OCI-LY7 (cell line): ENCODE measurements at regions not wholly inside any gene's neighbourhood (a gene's known extent, or its start where the extent isn't known, plus 50 kb on each side); places are given as distances from the start of the nearest gene placed in this dataset.

Experiments used
- BruUV-seq: library from RNA; stranded (reverse); fragments of 400-500 nt; replicated peaks from 2 replicates; lab custom pipeline; 2021; lab: Mats Ljungman, UMichigan
- CTCF ChIA-PET: fragments of 300-600 bp; sonication (Branson Sonifier 250); formaldehyde crosslinking; loops from one replicate; lab custom pipeline; 2022; ENCODE audit warnings: antibody characterized with exemption; ENCODE audit not compliant: unreplicated experiment; lab: Charles Lee
- POLR2A ChIA-PET: fragments of 300-600 bp; sonication (Branson Sonifier 250); formaldehyde crosslinking; loops from one replicate; lab custom pipeline; 2022; ENCODE audit warnings: antibody characterized with exemption; lab: Charles Lee
- DNase-seq: peaks from one replicate; pipeline ENCODE4 v3.0.0-alpha.2; 2015; ENCODE audit warnings: low spot score
- H2AFZ ChIP-seq: fragments of 200-600 bp; sonication (generic), shearing (Covaris generic); 2 replicates; pipeline ENCODE4 v1.6.1; 2014; ENCODE audit warnings: mild to moderate bottlenecking, antibody characterized with exemption, low read length, moderate library complexity
- H3K27ac ChIP-seq: fragments of 200-600 bp; sonication (generic); 2 replicates; pipeline ENCODE4 v1.5.1; 2014; ENCODE audit warnings: mixed run types, low read depth, mild to moderate bottlenecking, moderate library complexity, low read length, inconsistent platforms; ENCODE audit not compliant: poor library complexity, severe bottlenecking
- H3K36me3 ChIP-seq: fragments of 200-600 bp; sonication (generic); 2 replicates; pipeline ENCODE4 v1.6.1; 2014; ENCODE audit warnings: mild to moderate bottlenecking, antibody characterized with exemption, low read length, moderate library complexity, mixed read lengths; ENCODE audit not compliant: insufficient read depth
- H3K4me1 ChIP-seq: fragments of 200-600 bp; sonication (generic); 2 replicates; pipeline ENCODE4 v1.5.1; 2014; ENCODE audit warnings: mild to moderate bottlenecking, low read length; ENCODE audit not compliant: insufficient read depth, poor library complexity, severe bottlenecking
- H3K4me2 ChIP-seq: fragments of 200-600 bp; sonication (generic); 2 replicates; pipeline ENCODE4 v1.6.1; 2014; ENCODE audit warnings: mild to moderate bottlenecking, low read length
- H3K4me3 ChIP-seq: fragments of 200-600 bp; sonication (generic); 2 replicates; pipeline ENCODE4 v1.5.1; 2014; ENCODE audit warnings: mild to moderate bottlenecking, low read depth, low read length; ENCODE audit not compliant: poor library complexity, severe bottlenecking
- H3K79me2 ChIP-seq: fragments of 200-600 bp; sonication (generic); 2 replicates; pipeline ENCODE4 v1.6.1; 2016; ENCODE audit warnings: low read depth, mild to moderate bottlenecking, low read length, moderate library complexity, mixed read lengths; ENCODE audit not compliant: insufficient read depth
- H3K9me2 ChIP-seq: fragments of 200-600 bp; sonication (generic); 2 replicates; pipeline ENCODE4 v1.6.1; 2016; ENCODE audit warnings: mild to moderate bottlenecking, low read length, mixed read lengths; ENCODE audit not compliant: insufficient read depth
- H3K9me3 ChIP-seq: fragments of 200-600 bp; sonication (generic); 2 replicates; pipeline ENCODE4 v1.6.1; 2014; ENCODE audit warnings: mild to moderate bottlenecking, mixed run types, low read length, mixed read lengths
- H4K20me1 ChIP-seq: fragments of 200-600 bp; sonication (generic); 2 replicates; pipeline ENCODE4 v1.6.1; 2014; ENCODE audit warnings: mild to moderate bottlenecking, antibody characterized with exemption, low read length, moderate library complexity, mixed read lengths; ENCODE audit not compliant: insufficient read depth
- EZH2phosphoT487 ChIP-seq: fragments of 200-600 bp; sonication (generic); IDR thresholded peaks from 2 replicates; pipeline ENCODE4 v1.6.1; 2018; ENCODE audit warnings: low read depth, borderline replicate concordance, mild to moderate bottlenecking, mixed run types, antibody characterized with exemption, low read length, moderate library complexity, mixed read lengths
- intact Hi-C: fragments of 100-400 bp; cut with micrococcal nuclease; formaldehyde crosslinking; loops from one replicate; pipeline ENCODE4 v1.10.0; 2022; ENCODE audit not compliant: unreplicated experiment
- TF ChIP-seq, protein P1 (sequence below): fragments of 200-600 bp; sonication (generic); conservative IDR thresholded peaks from 2 replicates; pipeline ENCODE4 v1.5.1; 2014; ENCODE audit warnings: mild to moderate bottlenecking, antibody characterized with exemption, low read length, moderate library complexity, mixed read lengths

DNA sequence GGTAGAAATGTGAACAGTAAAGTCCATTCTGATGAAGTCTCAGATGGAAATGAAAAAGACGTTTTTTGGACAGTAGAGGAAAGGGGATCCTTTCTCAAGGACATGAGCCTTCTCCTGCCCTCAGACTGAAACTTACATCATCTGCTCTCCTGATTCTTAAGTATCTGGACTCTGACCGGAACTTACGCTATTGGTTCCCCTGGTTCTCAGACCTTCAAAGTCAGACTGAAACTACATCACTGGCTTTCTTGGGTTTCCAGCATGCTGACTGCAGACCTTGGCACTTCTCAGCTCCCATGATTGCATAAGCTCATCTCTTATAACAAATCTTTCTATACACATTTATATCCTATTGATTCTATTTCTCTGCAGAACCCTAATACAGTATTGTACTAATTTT is 291.0 kb downstream of the SNAPC1 start:
- DNase-seq = no peak
- POLR2A ChIA-PET = interaction anchor here (1.1 to 1.3 kb wide), 3 partner anchors 17 to 26 kb away, joined by 3 to 4 read pairs (median 3); no protein-coding TSS in a partner anchor
- no TSS peak for BruUV-seq
- no peak overlapping the region for H3K4me2 ChIP-seq
- H3K27ac ChIP-seq = no peak overlapping the region
- H3K4me1 ChIP-seq = no peaks in the 10 kb centered on the region
- H4K20me1 ChIP-seq = no peaks in the 10 kb centered on the region
- no peaks in the 10 kb centered on the region for H3K79me2 ChIP-seq
- CTCF ChIA-PET = no interaction called here
- H3K36me3 ChIP-seq = no peaks in the 10 kb centered on the region
- TF ChIP-seq, protein P1, sequence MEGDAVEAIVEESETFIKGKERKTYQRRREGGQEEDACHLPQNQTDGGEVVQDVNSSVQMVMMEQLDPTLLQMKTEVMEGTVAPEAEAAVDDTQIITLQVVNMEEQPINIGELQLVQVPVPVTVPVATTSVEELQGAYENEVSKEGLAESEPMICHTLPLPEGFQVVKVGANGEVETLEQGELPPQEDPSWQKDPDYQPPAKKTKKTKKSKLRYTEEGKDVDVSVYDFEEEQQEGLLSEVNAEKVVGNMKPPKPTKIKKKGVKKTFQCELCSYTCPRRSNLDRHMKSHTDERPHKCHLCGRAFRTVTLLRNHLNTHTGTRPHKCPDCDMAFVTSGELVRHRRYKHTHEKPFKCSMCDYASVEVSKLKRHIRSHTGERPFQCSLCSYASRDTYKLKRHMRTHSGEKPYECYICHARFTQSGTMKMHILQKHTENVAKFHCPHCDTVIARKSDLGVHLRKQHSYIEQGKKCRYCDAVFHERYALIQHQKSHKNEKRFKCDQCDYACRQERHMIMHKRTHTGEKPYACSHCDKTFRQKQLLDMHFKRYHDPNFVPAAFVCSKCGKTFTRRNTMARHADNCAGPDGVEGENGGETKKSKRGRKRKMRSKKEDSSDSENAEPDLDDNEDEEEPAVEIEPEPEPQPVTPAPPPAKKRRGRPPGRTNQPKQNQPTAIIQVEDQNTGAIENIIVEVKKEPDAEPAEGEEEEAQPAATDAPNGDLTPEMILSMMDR = no peak
- TF ChIP-seq EZH2phosphoT487 = no peak
- intact Hi-C loops = no loop called here
- H2AFZ ChIP-seq = no peak overlapping the region
- H3K9me3 ChIP-seq = no peaks in the 10 kb centered on the region
- H3K9me2 ChIP-seq = no peaks in the 10 kb centered on the region
- no peak overlapping the region for H3K4me3 ChIP-seq

DNA sequence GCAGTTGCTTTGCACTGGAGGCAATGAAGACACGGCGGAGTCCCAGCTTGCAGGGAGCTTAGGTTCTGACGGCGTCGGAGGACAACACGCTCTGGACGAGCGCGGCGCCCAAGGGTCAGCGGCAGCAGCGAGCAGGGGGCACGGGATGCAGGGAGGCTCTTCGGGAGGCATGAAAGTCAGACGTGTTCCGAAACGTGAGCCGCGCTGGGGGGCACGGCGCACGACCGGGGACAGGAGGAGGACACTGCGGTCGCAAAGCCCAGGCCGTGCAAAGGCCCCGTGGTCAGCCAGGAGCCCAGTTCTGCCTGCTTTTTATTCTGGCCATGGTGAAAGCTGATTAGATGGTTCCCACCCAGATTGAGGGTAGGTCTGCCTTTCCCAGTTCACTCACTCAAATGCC is 294.6 kb downstream of the SNAPC1 start:
- TF ChIP-seq EZH2phosphoT487 = no peak
- TF ChIP-seq, protein P1 = no peak
- H4K20me1 ChIP-seq = no peaks in the 10 kb centered on the region
- H3K4me1 ChIP-seq = peaks cover 6% of the 10 kb centered on the region
- no TSS peak for BruUV-seq
- CTCF ChIA-PET = no interaction called here
- H3K4me3 ChIP-seq = no peak overlapping the region
- H2AFZ ChIP-seq = no peak overlapping the region
- no peak overlapping the region for H3K27ac ChIP-seq
- no peaks in the 10 kb centered on the region for H3K79me2 ChIP-seq
- H3K4me2 ChIP-seq = no peak overlapping the region
- no peaks in the 10 kb centered on the region for H3K9me2 ChIP-seq
- intact Hi-C loops = no loop called here
- no peak for DNase-seq
- H3K36me3 ChIP-seq = no peaks in the 10 kb centered on the region
- POLR2A ChIA-PET = no interaction called here
- no peaks in the 10 kb centered on the region for H3K9me3 ChIP-seq

DNA sequence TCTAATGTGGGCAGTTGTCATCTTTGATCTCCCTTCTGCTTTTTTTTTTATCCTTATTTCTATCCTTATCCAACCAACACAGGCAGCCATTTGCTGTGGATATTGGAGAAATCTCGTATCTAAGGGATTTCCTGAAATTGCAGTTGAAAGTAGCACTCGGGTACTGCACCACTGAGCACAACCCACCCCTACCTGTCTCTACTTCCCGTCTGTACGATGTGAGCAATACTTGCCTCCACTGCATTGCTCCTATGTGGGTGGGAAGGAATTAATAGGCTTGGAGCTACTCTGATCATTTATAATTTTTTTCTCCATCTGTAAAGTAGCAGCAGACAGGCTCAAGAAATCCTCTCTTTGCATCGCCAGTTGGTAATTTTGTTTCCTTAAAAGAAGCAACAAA is 300.4 kb downstream of the SNAPC1 start:
- peaks cover 20% of the 10 kb centered on the region for H3K4me1 ChIP-seq
- no peaks in the 10 kb centered on the region for H3K79me2 ChIP-seq
- H3K9me3 ChIP-seq = no peaks in the 10 kb centered on the region
- H3K36me3 ChIP-seq = no peaks in the 10 kb centered on the region
- no peaks in the 10 kb centered on the region for H3K9me2 ChIP-seq
- intact Hi-C loops = no loop called here
- H3K27ac ChIP-seq = no peak overlapping the region
- H4K20me1 ChIP-seq = no peaks in the 10 kb centered on the region
- peak; percentile 42 for DNase-seq
- TF ChIP-seq, protein P1 = no peak
- H3K4me3 ChIP-seq = peak overlapping the region; percentile 38
- H2AFZ ChIP-seq = peak overlapping the region; percentile 77
- ChIA-PET POLR2A (interaction anchor here (0.5 to 4.6 kb wide), 8 partner anchors 10 to 1847 kb away, joined by 3 to 29 read pairs (median 4); no protein-coding TSS in a partner anchor), CTCF (no interaction called here)
- BruUV-seq = no TSS peak
- H3K4me2 ChIP-seq = peak overlapping the region; percentile 56
